Transverse colon (tissue), 3 donors: ENCODE measurements at regions not wholly inside any gene's neighbourhood (a gene's known extent, or its start where the extent isn't known, plus 50 kb on each side); places are given as distances from the start of the nearest gene placed in this dataset.

Experiments
- CTCF ChIP-seq, 5 experiments: fragments of 200-600 bp in 3 of 5; fragments of 450-650 bp in 2 of 5; sonication (generic) in 3 of 5; IDR thresholded peaks; 1 replicate in 2 of 5; 2 replicates in 3 of 5; pipeline ENCODE4 v1.5.1; 2016 to 2017; ENCODE audit warnings: antibody characterized with exemption in 5 of 5, inconsistent platforms in 3 of 5, mild to moderate bottlenecking in 2 of 5, moderate library complexity in 1 of 5
- EP300 ChIP-seq: sonication (generic); formaldehyde crosslinking; IDR thresholded peaks from one replicate; pipeline ENCODE4 v1.6.1; 2017; ENCODE audit warnings: antibody characterized with exemption, low read depth
- POLR2A ChIP-seq: fragments of 450-650 bp; IDR thresholded peaks from one replicate; pipeline ENCODE4 v1.6.1; 2016; ENCODE audit warnings: antibody characterized with exemption, mild to moderate bottlenecking, moderate library complexity

- TF ChIP-seq CTCF (IDR thresholded peaks at IDR 0.05), result no peak
- TF ChIP-seq EP300, result no peak
- TF ChIP-seq POLR2A, result no peak
These were observed 420.2 kb upstream of the CNKSR2 start for GRCh38 chrX:20954014-20954413.
